HG02938 (cell line): ENCODE measurements at regions not wholly inside any gene's neighbourhood (a gene's known extent, or its start where the extent isn't known, plus 50 kb on each side); places are given as distances from the start of the nearest gene placed in this dataset.

Source experiments
- ATAC-seq: cut with Tn5 transposase; IDR thresholded peaks from one replicate; pipeline ENCODE4 v1.9.1; 2021; ENCODE audit warnings: mild to moderate bottlenecking, moderate library complexity; ENCODE audit not compliant: unreplicated experiment

- peak; percentile 69 for ATAC-seq
These were observed 69.0 kb upstream of the VOPP1 start for GRCh38 chr7:55641273-55641691.

- ATAC-seq: no peak
These were observed 67.3 kb upstream of the VOPP1 start for GRCh38 chr7:55639640-55640039.

- ATAC-seq: no peak
These were observed 56.9 kb upstream of the VOPP1 start for GRCh38 chr7:55629051-55629677.

GRCh38 chr7:55624813-55625212 lies 52.5 kb upstream of the VOPP1 start:
- ATAC-seq: no peak

GRCh38 chr7:55623617-55624016 lies 51.3 kb upstream of the VOPP1 start:
- ATAC-seq: no peak

- ATAC-seq: no peak
These were observed 49.9 kb upstream of the VOPP1 start for GRCh38 chr7:55622241-55622640.
